A549 (cell line): ENCODE measurements at regions not wholly inside any gene's neighbourhood (a gene's known extent, or its start where the extent isn't known, plus 50 kb on each side); places are given as distances from the start of the nearest gene placed in this dataset.

Experiments
- ATAC-seq, 2 experiments: fragments of 200-7000 bp in 1 of 2; fragments of >200 bp in 1 of 2; cut with Nextera tagmentation in 1 of 2; cut with Tn5 transposase in 1 of 2; 3 replicates each; pipeline versions ENCODE4 v1.8.0 to v1.9.1; 2018 to 2020; ENCODE audit warnings: mild to moderate bottlenecking in 1 of 2, moderate library complexity in 1 of 2
- CTCF ChIA-PET: fragments of 300-600 bp; sonication (Branson Sonifier 250); formaldehyde crosslinking; extraction: SDS; loops from one replicate; lab custom pipeline; 2021; ENCODE audit warnings: antibody characterized with exemption, inconsistent platforms; lab: Yijun Ruan, JAX
- POLR2A ChIA-PET: fragments of 350-600 bp; formaldehyde crosslinking; extraction: SDS; loops from one replicate; lab custom pipeline; 2021; ENCODE audit warnings: antibody characterized with exemption, inconsistent platforms; lab: Yijun Ruan, JAX
- DNase-seq, 2 experiments: peaks; one replicate each; pipeline versions ENCODE4 v3.0.0 to v3.0.0-alpha.2; 2011 to 2016; ENCODE audit warnings: low read depth in 1 of 2, low spot score in 1 of 2
- FAIRE-seq: peaks from 2 replicates; lab custom pipeline; 2011; peaks lifted over from hg19 to GRCh38; lab: Jason Lieb, UNC
- H3K27ac ChIP-seq, 2 experiments: fragments of >200 bp; sonication (Bioruptor Twin); formaldehyde crosslinking; 3 replicates each; pipeline ENCODE4 v1.5.1; 2016 to 2017
- H3K4me1 ChIP-seq: fragments of >200 bp; sonication (Bioruptor Twin); formaldehyde crosslinking; 3 replicates; pipeline ENCODE4 v1.6.1; 2016
- H3K4me2 ChIP-seq: fragments of >200 bp; sonication (Bioruptor Twin); formaldehyde crosslinking; 3 replicates; pipeline ENCODE4 v1.6.1; 2016
- H3K4me3 ChIP-seq: fragments of >200 bp; sonication (Bioruptor Twin); formaldehyde crosslinking; 3 replicates; pipeline ENCODE4 v1.5.1; 2016
- H3K9me3 ChIP-seq: fragments of >200 bp; sonication (Bioruptor Twin); formaldehyde crosslinking; 3 replicates; pipeline ENCODE4 v1.6.1; 2016
- BHLHE40 ChIP-seq: IDR thresholded peaks from 2 replicates; pipeline ENCODE4 v1.6.1; 2012; ENCODE audit warnings: low read depth, low read length, inconsistent platforms
- CEBPB ChIP-seq, 2 experiments: fragments of >200 bp in 1 of 2; sonication (Bioruptor Twin) in 1 of 2; formaldehyde crosslinking in 1 of 2; IDR thresholded peaks; 2 replicates each; pipeline ENCODE4 v1.6.1; 2012 to 2016
- CHD2 ChIP-seq: fragments of 150-350 bp; IDR thresholded peaks from 2 replicates; pipeline ENCODE4 v1.6.1; 2014; ENCODE audit warnings: low read length; ENCODE audit not compliant: partially characterized antibody
- CHD4 ChIP-seq: fragments of 200-600 bp; sonication (generic); IDR thresholded peaks from 2 replicates; pipeline ENCODE4 v1.6.1; 2016; ENCODE audit warnings: antibody characterized with exemption, mild to moderate bottlenecking, borderline replicate concordance
- ESRRA ChIP-seq: fragments of 150-350 bp; IDR thresholded peaks from 2 replicates; pipeline ENCODE4 v1.6.1; 2014; ENCODE audit warnings: mild to moderate bottlenecking, low read length, borderline replicate concordance
- FOSL2 ChIP-seq, 2 experiments: fragments of 450-650 bp in 1 of 2; fragments of >200 bp in 1 of 2; sonication (Bioruptor Twin) in 1 of 2; formaldehyde crosslinking; IDR thresholded peaks; 2 replicates each; pipeline versions ENCODE4 v1.5.0 to v1.6.1; 2016 to 2020; ENCODE audit warnings: mild to moderate bottlenecking in 1 of 2, moderate library complexity in 1 of 2
- GATA3 ChIP-seq: IDR thresholded peaks from 2 replicates; pipeline ENCODE4 v1.6.1; 2012; ENCODE audit warnings: borderline replicate concordance
- HOXA7 ChIP-seq: fragments of 250-450 bp; sonication (Bioruptor Pico); IDR thresholded peaks from 2 replicates; pipeline ENCODE4 v1.5.0; 2020; ENCODE audit warnings: mild to moderate bottlenecking, moderate library complexity
- HOXB5 ChIP-seq: fragments of 250-450 bp; sonication (Bioruptor Pico); IDR thresholded peaks from 2 replicates; pipeline ENCODE4 v1.5.0; 2020; ENCODE audit warnings: mild to moderate bottlenecking, moderate library complexity
- JUNB ChIP-seq: fragments of >200 bp; sonication (Bioruptor Twin); formaldehyde crosslinking; IDR thresholded peaks from 2 replicates; pipeline ENCODE4 v1.6.1; 2016
- KDM1A ChIP-seq: fragments of 200-600 bp; sonication (generic); IDR thresholded peaks from 2 replicates; pipeline ENCODE4 v1.6.1; 2016; ENCODE audit warnings: low read depth, mild to moderate bottlenecking
- KDM5A ChIP-seq: fragments of 200-600 bp; sonication (generic); IDR thresholded peaks from 2 replicates; pipeline ENCODE4 v1.6.1; 2016; ENCODE audit warnings: antibody characterized with exemption, mild to moderate bottlenecking
- NPAS2 ChIP-seq: fragments of 250-450 bp; sonication (Bioruptor Pico); IDR thresholded peaks from 2 replicates; pipeline ENCODE4 v1.8.0; 2022; ENCODE audit warnings: mild to moderate bottlenecking, moderate library complexity, borderline replicate concordance
- RAD21 ChIP-seq, 2 experiments: fragments of >200 bp in 1 of 2; sonication (Bioruptor Twin) in 1 of 2; formaldehyde crosslinking in 1 of 2; IDR thresholded peaks in 1 of 2; conservative IDR thresholded peaks in 1 of 2; 2 replicates in 1 of 2; 3 replicates in 1 of 2; pipeline ENCODE4 v1.6.1; 2012 to 2018; ENCODE audit warnings: inconsistent platforms in 1 of 2
- RARB ChIP-seq: fragments of 250-450 bp; sonication (Bioruptor Pico); IDR thresholded peaks from 2 replicates; pipeline ENCODE4 v1.8.0; 2021; ENCODE audit warnings: mild to moderate bottlenecking, moderate library complexity
- RCOR1 ChIP-seq: fragments of 150-350 bp; IDR thresholded peaks from 2 replicates; pipeline ENCODE4 v1.6.1; 2014; ENCODE audit warnings: antibody characterized with exemption, low read length, low read depth
- RFX5 ChIP-seq: fragments of 450-650 bp; IDR thresholded peaks from 2 replicates; pipeline ENCODE4 v1.7.1; 2014; ENCODE audit warnings: antibody characterized with exemption, mild to moderate bottlenecking, moderate library complexity
- RNF2 ChIP-seq: fragments of 200-600 bp; sonication (generic); IDR thresholded peaks from 2 replicates; pipeline ENCODE4 v1.6.1; 2016; ENCODE audit warnings: low read depth, mild to moderate bottlenecking, antibody characterized with exemption, moderate library complexity, borderline replicate concordance
- SREBF2 ChIP-seq: fragments of 450-650 bp; IDR thresholded peaks from 2 replicates; pipeline ENCODE4 v1.6.1; 2014; ENCODE audit warnings: mild to moderate bottlenecking, moderate library complexity
- TFCP2L1 ChIP-seq: fragments of 250-450 bp; sonication (Bioruptor Pico); IDR thresholded peaks from 2 replicates; pipeline ENCODE4 v1.5.0; 2021; ENCODE audit warnings: mild to moderate bottlenecking
- ZNF302 ChIP-seq: fragments of 250-450 bp; sonication (Bioruptor Pico); IDR thresholded peaks from 2 replicates; pipeline ENCODE4 v1.9.0; 2021; ENCODE audit warnings: inconsistent platforms, mild to moderate bottlenecking, moderate library complexity
- ZSCAN20 ChIP-seq: fragments of 250-450 bp; sonication (Bioruptor Pico); IDR thresholded peaks from 2 replicates; pipeline ENCODE4 v1.8.0; 2022; ENCODE audit warnings: mild to moderate bottlenecking, moderate library complexity
- WGBS: methylation state at CpG from one replicate; pipeline ENCODE4 v1.1.6; 2017; ENCODE audit errors: missing lambda C conversion rate; 5-methylcytosine and 5-hydroxymethylcytosine counted together
- TF ChIP-seq, protein P1 (sequence below): fragments of 250-450 bp; sonication (Bioruptor Pico); IDR thresholded peaks from 2 replicates; pipeline ENCODE4 v1.5.0; 2021; ENCODE audit warnings: mild to moderate bottlenecking, moderate library complexity, borderline replicate concordance
- TF ChIP-seq, protein P2 (sequence below): fragments of 450-650 bp; IDR thresholded peaks from 2 replicates; pipeline ENCODE4 v1.6.1; 2014; ENCODE audit warnings: antibody characterized with exemption
- TF ChIP-seq, protein P3 (sequence below): IDR thresholded peaks from 2 replicates; pipeline ENCODE4 v1.6.1; 2012; ENCODE audit warnings: low read depth, borderline replicate concordance
- TF ChIP-seq, protein P4 (sequence below): fragments of 250-450 bp; sonication (Bioruptor Pico); IDR thresholded peaks from 2 replicates; pipeline ENCODE4 v1.5.0; 2020; ENCODE audit warnings: low read depth, mild to moderate bottlenecking, moderate library complexity

DNA sequence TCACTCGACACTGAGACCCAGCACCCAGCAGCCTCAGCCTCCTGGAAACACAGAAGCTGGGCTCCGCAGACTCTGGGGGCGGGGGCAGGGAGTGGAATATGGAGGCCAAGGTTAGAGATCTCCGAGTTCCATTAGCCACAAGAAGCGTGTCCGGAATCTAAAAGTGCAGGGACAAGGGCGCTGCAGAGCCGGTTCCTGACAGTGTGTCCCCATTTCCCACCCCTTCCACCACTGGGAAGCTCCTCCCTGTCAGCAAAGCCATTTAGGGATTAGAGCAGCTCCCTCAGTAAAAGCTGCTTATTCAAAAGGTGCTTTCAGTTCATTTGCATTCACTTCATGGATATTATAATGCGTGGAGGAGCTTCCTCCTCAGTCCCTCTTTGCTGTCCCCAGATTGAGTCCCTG is 74.1 kb upstream of the HSPA9 start:
- ChIA-PET CTCF (interaction anchor here (0.6 to 9.4 kb wide), 3 partner anchors 7 to 613 kb away, joined by 3 to 73 read pairs (median 8); no protein-coding TSS in a partner anchor), POLR2A (no interaction called here)
- TF ChIP-seq HOXA7 (CRISPR knock-in tag): no peak
- no peak for TF ChIP-seq RNF2
- TF ChIP-seq, protein P1, sequence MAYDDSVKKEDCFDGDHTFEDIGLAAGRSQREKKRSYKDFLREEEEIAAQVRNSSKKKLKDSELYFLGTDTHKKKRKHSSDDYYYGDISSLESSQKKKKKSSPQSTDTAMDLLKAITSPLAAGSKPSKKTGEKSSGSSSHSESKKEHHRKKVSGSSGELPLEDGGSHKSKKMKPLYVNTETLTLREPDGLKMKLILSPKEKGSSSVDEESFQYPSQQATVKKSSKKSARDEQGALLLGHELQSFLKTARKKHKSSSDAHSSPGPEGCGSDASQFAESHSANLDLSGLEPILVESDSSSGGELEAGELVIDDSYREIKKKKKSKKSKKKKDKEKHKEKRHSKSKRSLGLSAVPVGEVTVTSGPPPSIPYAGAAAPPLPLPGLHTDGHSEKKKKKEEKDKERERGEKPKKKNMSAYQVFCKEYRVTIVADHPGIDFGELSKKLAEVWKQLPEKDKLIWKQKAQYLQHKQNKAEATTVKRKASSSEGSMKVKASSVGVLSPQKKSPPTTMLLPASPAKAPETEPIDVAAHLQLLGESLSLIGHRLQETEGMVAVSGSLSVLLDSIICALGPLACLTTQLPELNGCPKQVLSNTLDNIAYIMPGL (CRISPR knock-in tag): no peak
- TF ChIP-seq TFCP2L1 (CRISPR knock-in tag): no peak
- TF ChIP-seq GATA3: no peak
- TF ChIP-seq CHD2: no peak
- no peak for TF ChIP-seq BHLHE40
- TF ChIP-seq RAD21 (conservative IDR thresholded peaks at IDR 0.05 in 1 of 2, IDR thresholded peaks at IDR 0.05 in 1 of 2): no peak
- no peak for TF ChIP-seq KDM1A
- TF ChIP-seq, protein P2, sequence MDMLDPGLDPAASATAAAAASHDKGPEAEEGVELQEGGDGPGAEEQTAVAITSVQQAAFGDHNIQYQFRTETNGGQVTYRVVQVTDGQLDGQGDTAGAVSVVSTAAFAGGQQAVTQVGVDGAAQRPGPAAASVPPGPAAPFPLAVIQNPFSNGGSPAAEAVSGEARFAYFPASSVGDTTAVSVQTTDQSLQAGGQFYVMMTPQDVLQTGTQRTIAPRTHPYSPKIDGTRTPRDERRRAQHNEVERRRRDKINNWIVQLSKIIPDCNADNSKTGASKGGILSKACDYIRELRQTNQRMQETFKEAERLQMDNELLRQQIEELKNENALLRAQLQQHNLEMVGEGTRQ: no peak
- TF ChIP-seq ZSCAN20 (CRISPR knock-in tag): no peak
- TF ChIP-seq, protein P3, sequence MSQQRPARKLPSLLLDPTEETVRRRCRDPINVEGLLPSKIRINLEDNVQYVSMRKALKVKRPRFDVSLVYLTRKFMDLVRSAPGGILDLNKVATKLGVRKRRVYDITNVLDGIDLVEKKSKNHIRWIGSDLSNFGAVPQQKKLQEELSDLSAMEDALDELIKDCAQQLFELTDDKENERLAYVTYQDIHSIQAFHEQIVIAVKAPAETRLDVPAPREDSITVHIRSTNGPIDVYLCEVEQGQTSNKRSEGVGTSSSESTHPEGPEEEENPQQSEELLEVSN: no peak
- TF ChIP-seq SREBF2: no peak
- TF ChIP-seq CEBPB (IDR thresholded peaks at IDR 0.05): no peak
- TF ChIP-seq, protein P4, sequence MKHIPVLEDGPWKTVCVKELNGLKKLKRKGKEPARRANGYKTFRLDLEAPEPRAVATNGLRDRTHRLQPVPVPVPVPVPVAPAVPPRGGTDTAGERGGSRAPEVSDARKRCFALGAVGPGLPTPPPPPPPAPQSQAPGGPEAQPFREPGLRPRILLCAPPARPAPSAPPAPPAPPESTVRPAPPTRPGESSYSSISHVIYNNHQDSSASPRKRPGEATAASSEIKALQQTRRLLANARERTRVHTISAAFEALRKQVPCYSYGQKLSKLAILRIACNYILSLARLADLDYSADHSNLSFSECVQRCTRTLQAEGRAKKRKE (CRISPR knock-in tag): no peak
- no peak for FAIRE-seq
- WGBS: 79% methylated on average over 9 of the region's 9 CpGs
- H3K27ac ChIP-seq: no peak overlapping the region
- no peak for ATAC-seq
- no peak overlapping the region for H3K4me2 ChIP-seq
- H3K4me1 ChIP-seq: no peaks in the 10 kb centered on the region
- DNase-seq: no peak
- H3K4me3 ChIP-seq: no peak overlapping the region
- H3K9me3 ChIP-seq: no peaks in the 10 kb centered on the region

DNA sequence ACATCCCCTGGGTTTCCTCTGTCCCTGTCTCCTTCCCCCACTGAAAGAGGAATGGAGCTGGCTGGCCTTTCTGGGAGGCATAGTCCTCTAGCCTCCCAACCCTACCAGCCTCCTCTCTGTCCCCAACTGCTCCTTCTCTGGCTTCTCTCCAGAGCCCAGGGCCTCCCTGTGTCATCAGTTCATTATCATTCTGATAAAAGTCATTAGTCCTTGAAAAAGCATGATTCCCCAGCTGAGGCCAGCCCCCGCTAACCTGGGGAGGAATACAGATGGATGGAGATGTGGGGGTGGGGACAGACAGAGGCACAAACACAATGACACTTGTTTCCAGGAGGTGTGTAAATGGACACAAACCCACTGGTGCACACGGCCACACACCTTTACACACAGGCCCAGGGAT is 73.6 kb upstream of the HSPA9 start:
- Histone ChIP-seq H3K27ac (no peak overlapping the region), H3K4me2 (no peak overlapping the region), H3K4me1 (no peaks in the 10 kb centered on the region), H3K9me3 (no peaks in the 10 kb centered on the region), H3K4me3 (no peak overlapping the region)
- ChIA-PET POLR2A (no interaction called here), CTCF (interaction anchor here (0.6 to 9.4 kb wide), 4 partner anchors 7 to 614 kb away, joined by 3 to 73 read pairs (median 6); no protein-coding TSS in a partner anchor)
- TF ChIP-seq CHD4 (no peak), RCOR1 (no peak), RARB (CRISPR knock-in tag) (no peak), JUNB (no peak), FOSL2 (IDR thresholded peaks at IDR 0.05) (no peak), FOSL2 (CRISPR knock-in tag; IDR thresholded peaks at IDR 0.05) (no peak), BHLHE40 (no peak), RFX5 (no peak), ESRRA (no peak), ZNF302 (CRISPR knock-in tag) (no peak), HOXB5 (no peak), KDM5A (no peak), KDM1A (no peak), HOXA7 (CRISPR knock-in tag) (no peak), TFCP2L1 (CRISPR knock-in tag) (no peak), NPAS2 (CRISPR knock-in tag) (no peak)
- WGBS: 69% methylated on average over 2 of the region's 2 CpGs
- ATAC-seq (no peak), DNase-seq (no peak), FAIRE-seq (no peak)
